HepG2 (cell line): ENCODE measurements at regions not wholly inside any gene's neighbourhood (a gene's known extent, or its start where the extent isn't known, plus 50 kb on each side); places are given as distances from the start of the nearest gene placed in this dataset.

Experiments
- CREB1 ChIP-seq, 2 experiments: fragments of 450-650 bp in 1 of 2; IDR thresholded peaks; 2 replicates each; pipeline ENCODE4 v1.6.1; 2016 to 2017; ENCODE audit warnings: control low read depth in 1 of 2, mild to moderate bottlenecking in 1 of 2, missing compliant biosample characterization in 1 of 2, missing genetic modification characterization in 1 of 2
- CTCF ChIP-seq: sonication (generic); formaldehyde crosslinking; IDR thresholded peaks from 2 replicates; pipeline ENCODE4 v1.5.0; 2020; ENCODE audit warnings: mild to moderate bottlenecking, missing genetic modification reagents, moderate library complexity
- ETV6 ChIP-seq: sonication (generic); formaldehyde crosslinking; conservative IDR thresholded peaks from 2 replicates; pipeline ENCODE4 v1.4.0; 2020; ENCODE audit warnings: missing genetic modification reagents
- EZH2 ChIP-seq: conservative IDR thresholded peaks from 2 replicates; pipeline ENCODE4 v1.6.1; 2012; ENCODE audit warnings: mild to moderate bottlenecking, low read depth, low read length, moderate library complexity
- GABPA ChIP-seq, 2 experiments: IDR thresholded peaks; 2 replicates each; pipeline ENCODE4 v1.6.1; 2011 to 2016; ENCODE audit warnings: low read depth in 2 of 2, low read length in 1 of 2, missing biosample characterization in 1 of 2, missing genetic modification characterization in 1 of 2
- PBX3 ChIP-seq: sonication (generic); formaldehyde crosslinking; IDR thresholded peaks from 2 replicates; pipeline ENCODE4 v1.8.1; 2023; ENCODE audit warnings: missing genetic modification reagents, inconsistent platforms, borderline replicate concordance
- SRF ChIP-seq: IDR thresholded peaks from 2 replicates; pipeline ENCODE4 v1.6.1; 2011; ENCODE audit warnings: mild to moderate bottlenecking, low read depth, low read length, moderate library complexity
- ZC3H4 ChIP-seq: sonication (generic); formaldehyde crosslinking; IDR thresholded peaks from 2 replicates; pipeline ENCODE4 v1.4.0; 2020; ENCODE audit warnings: missing genetic modification reagents, borderline replicate concordance
- ZNF274 ChIP-seq: sonication (generic); formaldehyde crosslinking; IDR thresholded peaks from 2 replicates; pipeline ENCODE4 v1.5.1; 2020; ENCODE audit warnings: mild to moderate bottlenecking, missing genetic modification reagents
- ZNF547 ChIP-seq: sonication (generic); formaldehyde crosslinking; IDR thresholded peaks from 2 replicates; pipeline ENCODE4 v1.5.1; 2020; ENCODE audit warnings: mild to moderate bottlenecking, missing genetic modification reagents
- ZNF773 ChIP-seq: sonication (generic); formaldehyde crosslinking; IDR thresholded peaks from 2 replicates; pipeline ENCODE4 v1.4.0; 2020; ENCODE audit warnings: missing genetic modification reagents, borderline replicate concordance

- TF ChIP-seq CTCF (no peak), GABPA (IDR thresholded peaks at IDR 0.05; ENCODE audit: low read depth, low read length) (no peak), GABPA (CRISPR knock-in tag; IDR thresholded peaks at IDR 0.05; ENCODE audit: low read depth) (no peak), ZNF773 (CRISPR knock-in tag) (no peak), ZNF274 (no peak), SRF (no peak), ZNF547 (CRISPR knock-in tag) (no peak), PBX3 (no peak), EZH2 (no peak), ZC3H4 (CRISPR knock-in tag) (no peak), ETV6 (CRISPR knock-in tag) (no peak), CREB1 (IDR thresholded peaks at IDR 0.05) (no peak), CREB1 (CRISPR knock-in tag; IDR thresholded peaks at IDR 0.05) (0 out of 2 replicates have a peak, but pooled peaks have one; percentile 1)
Observed at GRCh38 chr3:187941135-187941847, 196.0 kb upstream of the BCL6 start.
